GM12873 (cell line): ENCODE measurements at regions not wholly inside any gene's neighbourhood (a gene's known extent, or its start where the extent isn't known, plus 50 kb on each side); places are given as distances from the start of the nearest gene placed in this dataset.

Experiments used
- CTCF ChIP-seq: IDR thresholded peaks from 2 replicates; pipeline ENCODE4 v1.5.1; 2012; ENCODE audit warnings: low read depth, mild to moderate bottlenecking, moderate library complexity, low read length, control low read depth; ENCODE audit not compliant: insufficient read depth; ENCODE audit errors: missing control alignments

- TF ChIP-seq CTCF: no peak
These were observed 268.1 kb downstream of the SEC16B start for GRCh38 chr1:177701654-177702353.

GRCh38 chr1:177700856-177701255 is 269.0 kb downstream of the SEC16B start:
- TF ChIP-seq CTCF: no peak

GRCh38 chr1:177690996-177691395 is 278.9 kb downstream of the SEC16B start:
- no peak for TF ChIP-seq CTCF

GRCh38 chr1:177687544-177687943 is 282.3 kb downstream of the SEC16B start:
- no peak for TF ChIP-seq CTCF

- no peak for TF ChIP-seq CTCF
These were observed 282.9 kb downstream of the SEC16B start for GRCh38 chr1:177686933-177687332.

GRCh38 chr1:177669161-177669560 is 300.7 kb downstream of the SEC16B start:
- TF ChIP-seq CTCF: no peak

GRCh38 chr1:177665935-177666334 is 303.9 kb downstream of the SEC16B start:
- no peak for TF ChIP-seq CTCF
